HepG2 (cell line): ENCODE measurements at regions not wholly inside any gene's neighbourhood (a gene's known extent, or its start where the extent isn't known, plus 50 kb on each side); places are given as distances from the start of the nearest gene placed in this dataset.

ENCODE experiments used
- ATAC-seq: fragments of 200-7000 bp; cut with Tn5 transposase; 3 replicates; pipeline ENCODE4 v1.9.1; 2020; ENCODE audit warnings: mild to moderate bottlenecking, moderate library complexity
- BruUV-seq: library from RNA; stranded (reverse); fragments of 400-500 nt; replicated peaks from 2 replicates; lab custom pipeline; 2021; lab: Mats Ljungman, UMichigan
- CTCF ChIA-PET: fragments of 300-600 bp; formaldehyde crosslinking; extraction: SDS; loops from one replicate; lab custom pipeline; 2021; ENCODE audit warnings: low total read pairs, inconsistent platforms, low intra/inter-chr PET ratio; lab: Yijun Ruan, JAX
- POLR2A ChIA-PET: fragments of 350-600 bp; sonication (Branson Sonifier 250); formaldehyde crosslinking; loops from one replicate; lab custom pipeline; 2020; ENCODE audit warnings: antibody characterized with exemption, inconsistent platforms; lab: Yijun Ruan, JAX
- DNase-seq: peaks from one replicate; pipeline ENCODE4 v3.0.0-alpha.2; 2015; ENCODE audit warnings: low spot score
- FAIRE-seq: peaks from 3 replicates; lab custom pipeline; 2011; peaks lifted over from hg19 to GRCh38; lab: Jason Lieb, UNC
- H2AFZ ChIP-seq: one replicate; pipeline ENCODE4 v1.6.1; 2011; ENCODE audit warnings: low read length, inconsistent platforms
- H3K27ac ChIP-seq: fragments of 300-600 bp; 3 replicates; pipeline ENCODE4 v1.8.0; 2011; ENCODE audit warnings: mixed run types, mild to moderate bottlenecking, mixed read lengths, low read length, inconsistent platforms; ENCODE audit not compliant: insufficient read depth; ENCODE audit errors: extremely low read length
- H3K27me3 ChIP-seq, 2 experiments: fragments of 200-600 bp in 1 of 2; 2 replicates in 1 of 2; 3 replicates in 1 of 2; pipeline versions ENCODE4 v1.6.0 to v1.8.0; 2011; ENCODE audit warnings: low read length in 2 of 2, mild to moderate bottlenecking in 2 of 2, moderate library complexity in 2 of 2, inconsistent platforms in 1 of 2; ENCODE audit not compliant: insufficient read depth in 2 of 2, control insufficient read depth in 1 of 2
- H3K36me3 ChIP-seq, 2 experiments: fragments of 200-600 bp in 1 of 2; replicated peaks in 1 of 2; 2 replicates in 1 of 2; 3 replicates in 1 of 2; pipeline versions ENCODE4 v1.5.1 to v1.8.0; 2011; ENCODE audit warnings: low read length in 2 of 2, inconsistent platforms in 1 of 2; ENCODE audit not compliant: insufficient read depth in 2 of 2, control insufficient read depth in 1 of 2
- H3K4me1 ChIP-seq: 2 replicates; pipeline ENCODE4 v1.5.1; 2012; ENCODE audit warnings: low read length, inconsistent platforms; ENCODE audit not compliant: insufficient read depth
- H3K4me2 ChIP-seq: 2 replicates; pipeline ENCODE4 v1.6.0; 2011; ENCODE audit warnings: low read depth, low read length, inconsistent platforms
- H3K4me3 ChIP-seq, 3 experiments: fragments of 200-600 bp in 1 of 3; sonication (generic), shearing (Covaris generic) in 1 of 3; replicated peaks in 1 of 3; 2 replicates each; pipeline ENCODE4 v1.5.1; 2011 to 2016; ENCODE audit warnings: low read length in 3 of 3, inconsistent platforms in 2 of 3, low read depth in 2 of 3, mild to moderate bottlenecking in 2 of 3, control low read depth in 1 of 3, mixed read lengths in 1 of 3; ENCODE audit not compliant: insufficient read depth in 1 of 3
- H3K79me2 ChIP-seq: one replicate; pipeline ENCODE4 v1.6.1; 2011; ENCODE audit warnings: low read length, inconsistent platforms; ENCODE audit not compliant: insufficient read depth
- H3K9ac ChIP-seq: 2 replicates; pipeline ENCODE4 v1.6.0; 2011; ENCODE audit warnings: mild to moderate bottlenecking, low read depth, low read length, inconsistent platforms; ENCODE audit not compliant: insufficient read depth
- H3K9me3 ChIP-seq: 2 replicates; pipeline ENCODE4 v1.5.1; 2012; ENCODE audit warnings: mild to moderate bottlenecking, low read length
- H4K20me1 ChIP-seq: 2 replicates; pipeline ENCODE4 v1.6.0; 2011; ENCODE audit warnings: inconsistent platforms, mild to moderate bottlenecking, low read length, moderate library complexity; ENCODE audit not compliant: insufficient read depth
- ESRRA ChIP-seq: sonication (generic); formaldehyde crosslinking; IDR thresholded peaks from 2 replicates; pipeline ENCODE4 v1.5.1; 2020; ENCODE audit warnings: mild to moderate bottlenecking, low read depth, missing genetic modification reagents
- XRCC5 ChIP-seq: fragments of 200-400 bp; formaldehyde crosslinking; optimal IDR thresholded peaks from 2 replicates; pipeline ENCODE3; 2017; ENCODE audit warnings: mild to moderate bottlenecking, low read length
- ZNF777 ChIP-seq: sonication (generic); formaldehyde crosslinking; IDR thresholded peaks from 2 replicates; pipeline ENCODE4 v1.4.0; 2020; ENCODE audit warnings: missing genetic modification reagents
- ZSCAN30 ChIP-seq: sonication (generic); formaldehyde crosslinking; IDR thresholded peaks from 2 replicates; pipeline ENCODE4 v1.5.0; 2020; ENCODE audit warnings: mild to moderate bottlenecking, missing genetic modification reagents
- WGBS: methylation state at CpG from one replicate; pipeline ENCODE4 v1.1.6; 2017; ENCODE audit warnings: low lambda C conversion rate; 5-methylcytosine and 5-hydroxymethylcytosine counted together
- in situ Hi-C: cut with HindIII; loops from 2 replicates; pipeline ENCODE4 v1.10.0; 2017; ENCODE audit warnings: low pct_unique_long_range_greater_than_20kb; ENCODE audit not compliant: extremely low pct_ligation_motif_present
- intact Hi-C: fragments of 100-400 bp; cut with micrococcal nuclease; formaldehyde crosslinking; loops from one replicate; pipeline ENCODE4 v1.10.0; 2022; ENCODE audit not compliant: unreplicated experiment

DNA sequence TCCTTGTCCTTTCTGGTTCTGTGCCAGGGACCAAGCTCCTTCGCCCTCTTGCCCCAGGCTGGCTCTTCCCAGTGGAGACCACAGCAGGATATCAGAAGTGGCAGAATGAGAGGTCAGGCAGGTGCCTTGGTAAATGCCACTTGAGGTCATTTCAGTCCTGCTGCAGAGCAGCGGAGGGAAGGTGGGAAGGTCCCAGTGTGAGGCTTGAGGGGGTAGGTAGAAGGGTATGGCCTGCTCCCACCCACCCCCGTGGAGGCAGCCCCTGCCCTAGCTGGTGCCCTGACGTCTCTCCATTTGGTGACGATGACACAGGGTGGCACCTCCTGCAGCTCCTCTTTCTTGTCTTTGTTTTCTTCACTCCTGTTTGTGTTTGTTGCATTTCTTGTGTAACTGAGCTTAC, 538.8 kb downstream of the TCERG1L start:
- intact Hi-C loops, result no loop called here
- DNase-seq (no peak), ATAC-seq (no peak), FAIRE-seq (no peak)
- Histone ChIP-seq H3K4me1 (no peaks in the 10 kb centered on the region), H3K36me3 (no peaks in the 10 kb centered on the region), H3K9me3 (peaks cover 4% of the 10 kb centered on the region; the same call in 1 of the 2 replicates), H3K4me3 (no peak overlapping the region), H3K27me3 (peaks cover 2 to 31% of the 10 kb centered on the region in 2 experiments; a peak in 4 of 5 replicates), H3K9ac (no peak overlapping the region), H3K79me2 (no peaks in the 10 kb centered on the region), H4K20me1 (no peaks in the 10 kb centered on the region), H2AFZ (no peak overlapping the region), H3K4me2 (no peak overlapping the region), H3K27ac (no peak overlapping the region)
- ChIA-PET POLR2A (no interaction called here), CTCF (no interaction called here)
- BruUV-seq, result no TSS peak
- TF ChIP-seq ZNF777 (CRISPR knock-in tag) (no peak), XRCC5 (no peak), ZSCAN30 (CRISPR knock-in tag) (no peak)
- WGBS, result 0% methylated on average over 4 of the region's 5 CpGs
- in situ Hi-C loops, result no loop called here

DNA sequence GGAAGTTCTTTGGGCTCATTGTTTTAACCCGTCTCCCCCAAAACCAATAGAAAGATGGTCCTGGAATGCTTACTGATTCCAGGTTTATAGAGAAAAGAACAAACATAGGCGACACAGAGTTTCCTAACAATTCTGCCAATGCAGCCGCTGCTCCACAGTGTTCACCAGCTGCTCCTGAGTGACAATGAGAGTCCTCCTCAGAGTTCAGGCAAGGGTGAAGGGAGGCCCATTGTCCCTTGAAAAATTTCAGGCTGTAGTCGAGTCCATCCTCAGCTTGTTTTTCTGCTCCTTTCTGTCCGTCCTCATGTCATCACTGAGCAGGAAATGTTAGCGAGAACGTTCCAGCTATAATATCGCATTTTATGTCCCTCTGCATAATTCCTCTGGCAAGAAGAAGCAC, 537.6 kb downstream of the TCERG1L start:
- intact Hi-C loops, result no loop called here
- TF ChIP-seq ESRRA (CRISPR knock-in tag), result no peak
- Histone ChIP-seq H3K27me3 (peaks cover 3 to 31% of the 10 kb centered on the region in 2 experiments; a peak in 4 of 5 replicates), H3K4me2 (no peak overlapping the region), H3K79me2 (no peaks in the 10 kb centered on the region), H3K4me3 (no peak overlapping the region), H4K20me1 (no peaks in the 10 kb centered on the region), H3K9me3 (no peaks in the 10 kb centered on the region), H3K36me3 (no peaks in the 10 kb centered on the region), H3K4me1 (no peaks in the 10 kb centered on the region), H3K9ac (no peak overlapping the region), H2AFZ (no peak overlapping the region), H3K27ac (no peak overlapping the region)
- CTCF ChIA-PET, result no interaction called here
- no peak for DNase-seq
- no peak for FAIRE-seq
- POLR2A ChIA-PET, result no interaction called here
- no TSS peak for BruUV-seq
- no peak for ATAC-seq
- 15% methylated on average over 8 of the region's 8 CpGs for WGBS
- in situ Hi-C loops, result no loop called here
